Loucy (cell line): ENCODE measurements at regions not wholly inside any gene's neighbourhood (a gene's known extent, or its start where the extent isn't known, plus 50 kb on each side); places are given as distances from the start of the nearest gene placed in this dataset.

Experiments used
- H2AFZ ChIP-seq: fragments of 200-600 bp; sonication (generic); 2 replicates; pipeline ENCODE4 v1.6.0; 2016; ENCODE audit warnings: antibody characterized with exemption, mild to moderate bottlenecking, low read length, moderate library complexity
- H3F3A ChIP-seq: fragments of 200-600 bp; 2 replicates; pipeline ENCODE4 v1.6.0; 2016; ENCODE audit warnings: antibody characterized with exemption, low read depth, mild to moderate bottlenecking
- H3K27me3 ChIP-seq: fragments of 200-600 bp; sonication (generic); 2 replicates; pipeline ENCODE4 v1.6.1; 2014; ENCODE audit warnings: low read length, mild to moderate bottlenecking; ENCODE audit not compliant: insufficient read depth, poor library complexity, severe bottlenecking
- H3K36me3 ChIP-seq: fragments of 200-600 bp; sonication (generic); 2 replicates; pipeline ENCODE4 v1.6.1; 2016; ENCODE audit warnings: low read length; ENCODE audit not compliant: insufficient read depth
- H3K4me1 ChIP-seq: fragments of 200-600 bp; sonication (generic); 2 replicates; pipeline ENCODE4 v1.5.1; 2014; ENCODE audit warnings: low read length, mild to moderate bottlenecking; ENCODE audit not compliant: insufficient read depth, poor library complexity, severe bottlenecking
- H3K4me2 ChIP-seq: fragments of 200-600 bp; sonication (generic); 2 replicates; pipeline ENCODE4 v1.6.0; 2014; ENCODE audit warnings: antibody characterized with exemption, low read length, low read depth, mild to moderate bottlenecking; ENCODE audit not compliant: poor library complexity, severe bottlenecking
- H3K4me3 ChIP-seq: fragments of 200-600 bp; sonication (generic); 2 replicates; pipeline ENCODE4 v1.5.1; 2014; ENCODE audit warnings: low read length, mild to moderate bottlenecking, mixed read lengths; ENCODE audit not compliant: poor library complexity, severe bottlenecking
- H3K79me2 ChIP-seq: fragments of 200-600 bp; sonication (generic); 2 replicates; pipeline ENCODE4 v1.6.1; 2014; ENCODE audit warnings: low read length; ENCODE audit not compliant: insufficient read depth
- H3K9ac ChIP-seq: fragments of 200-600 bp; sonication (generic); 2 replicates; pipeline ENCODE4 v1.6.0; 2014; ENCODE audit warnings: mild to moderate bottlenecking, low read depth, low read length, moderate library complexity; ENCODE audit not compliant: poor library complexity, severe bottlenecking
- H3K9me2 ChIP-seq: fragments of 200-600 bp; sonication (generic); replicated peaks from 2 replicates; pipeline ENCODE4 v1.6.1; 2016; ENCODE audit warnings: low read depth, low read length, mixed read lengths
- H3K9me3 ChIP-seq: fragments of 200-600 bp; sonication (generic); 2 replicates; pipeline ENCODE4 v1.6.1; 2014; ENCODE audit warnings: mild to moderate bottlenecking, antibody characterized with exemption, low read length, low read depth; ENCODE audit not compliant: insufficient read depth
- H4K20me1 ChIP-seq: fragments of 200-600 bp; sonication (generic); 2 replicates; pipeline ENCODE4 v1.6.0; 2014; ENCODE audit warnings: antibody characterized with exemption, low read length, mild to moderate bottlenecking; ENCODE audit not compliant: insufficient read depth, poor library complexity, severe bottlenecking
- CTCF ChIP-seq: fragments of 200-600 bp; sonication (generic); conservative IDR thresholded peaks from 2 replicates; pipeline ENCODE4 v1.5.1; 2014; ENCODE audit warnings: mild to moderate bottlenecking, antibody characterized with exemption, low read length
- EZH2phosphoT487 ChIP-seq: fragments of 200-600 bp; IDR thresholded peaks from 2 replicates; pipeline ENCODE4 v1.6.1; 2018; ENCODE audit warnings: antibody characterized with exemption, mild to moderate bottlenecking, moderate library complexity, borderline replicate concordance

- H3K79me2 ChIP-seq, result no peaks in the 10 kb centered on the region
- no peak overlapping the region for H3K4me2 ChIP-seq
- no peaks in the 10 kb centered on the region for H3K9me2 ChIP-seq
- no peak overlapping the region for H2AFZ ChIP-seq
- H3K27me3 ChIP-seq, result no peaks in the 10 kb centered on the region
- no peak overlapping the region for H3K4me3 ChIP-seq
- no peak for TF ChIP-seq CTCF
- no peak for TF ChIP-seq EZH2phosphoT487
- H3K9ac ChIP-seq, result no peak overlapping the region
- no peaks in the 10 kb centered on the region for H3K4me1 ChIP-seq
- H4K20me1 ChIP-seq, result no peaks in the 10 kb centered on the region
- no peaks in the 10 kb centered on the region for H3K36me3 ChIP-seq
- H3K9me3 ChIP-seq, result peaks cover 18% of the 10 kb centered on the region
- no peaks in the 10 kb centered on the region for H3F3A ChIP-seq
Observed at GRCh38 chr11:69351460-69351859, 57.5 kb downstream of the MYEOV start.

- H3K9me3 ChIP-seq, result peaks cover 18% of the 10 kb centered on the region
- H3K4me3 ChIP-seq, result no peak overlapping the region
- TF ChIP-seq CTCF, result no peak
- no peak for TF ChIP-seq EZH2phosphoT487
- no peaks in the 10 kb centered on the region for H3K27me3 ChIP-seq
- no peak overlapping the region for H3K9ac ChIP-seq
- no peak overlapping the region for H2AFZ ChIP-seq
- H3K9me2 ChIP-seq, result no peaks in the 10 kb centered on the region
- no peaks in the 10 kb centered on the region for H3K79me2 ChIP-seq
- H4K20me1 ChIP-seq, result no peaks in the 10 kb centered on the region
- no peaks in the 10 kb centered on the region for H3F3A ChIP-seq
- H3K4me2 ChIP-seq, result no peak overlapping the region
- no peaks in the 10 kb centered on the region for H3K4me1 ChIP-seq
- no peaks in the 10 kb centered on the region for H3K36me3 ChIP-seq
Observed at GRCh38 chr11:69352166-69352565, 58.2 kb downstream of the MYEOV start.

- Histone ChIP-seq H3K9ac (no peak overlapping the region), H4K20me1 (no peaks in the 10 kb centered on the region), H2AFZ (no peak overlapping the region), H3K79me2 (no peaks in the 10 kb centered on the region), H3F3A (no peaks in the 10 kb centered on the region), H3K27me3 (no peaks in the 10 kb centered on the region), H3K9me2 (no peaks in the 10 kb centered on the region), H3K9me3 (peaks cover 18% of the 10 kb centered on the region), H3K4me3 (no peak overlapping the region), H3K4me2 (no peak overlapping the region), H3K4me1 (no peaks in the 10 kb centered on the region), H3K36me3 (no peaks in the 10 kb centered on the region)
- no peak for TF ChIP-seq EZH2phosphoT487
- no peak for TF ChIP-seq CTCF
Observed at GRCh38 chr11:69352715-69353319, 58.9 kb downstream of the MYEOV start.
